GM21786 (cell line): ENCODE measurements at regions not wholly inside any gene's neighbourhood (a gene's known extent, or its start where the extent isn't known, plus 50 kb on each side); places are given as distances from the start of the nearest gene placed in this dataset.

ENCODE experiments used
- ATAC-seq: cut with Tn5 transposase; IDR thresholded peaks from one replicate; pipeline ENCODE4 v1.9.1; 2021; ENCODE audit not compliant: unreplicated experiment

- ATAC-seq: no peak
Measured at GRCh38 chr7:16320099-16320660, 101.2 kb downstream of the CRPPA start.

GRCh38 chr7:16318989-16319915, 102.1 kb downstream of the CRPPA start:
- ATAC-seq: no peak

- no peak for ATAC-seq
Measured at GRCh38 chr7:16318463-16318862, 102.9 kb downstream of the CRPPA start.

DNA sequence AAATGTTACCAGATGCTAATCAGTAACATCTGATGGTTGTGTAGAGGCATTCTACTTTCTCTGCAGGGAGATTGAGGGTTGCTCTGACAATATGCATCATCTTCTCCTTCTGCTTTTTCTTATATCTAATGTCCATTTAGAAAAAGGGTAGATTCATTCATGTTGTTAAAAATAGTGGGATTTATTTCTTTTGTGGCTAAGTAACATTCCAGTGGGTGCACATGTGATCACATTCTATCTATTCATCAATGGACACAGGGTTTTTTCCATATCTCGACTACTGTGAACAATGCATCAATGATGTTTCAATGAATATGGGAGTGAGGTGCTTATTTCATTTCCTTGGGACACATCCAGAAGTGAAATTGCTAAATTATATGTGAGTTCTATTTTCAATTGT, 103.9 kb downstream of the CRPPA start:
- ATAC-seq: no peak

DNA sequence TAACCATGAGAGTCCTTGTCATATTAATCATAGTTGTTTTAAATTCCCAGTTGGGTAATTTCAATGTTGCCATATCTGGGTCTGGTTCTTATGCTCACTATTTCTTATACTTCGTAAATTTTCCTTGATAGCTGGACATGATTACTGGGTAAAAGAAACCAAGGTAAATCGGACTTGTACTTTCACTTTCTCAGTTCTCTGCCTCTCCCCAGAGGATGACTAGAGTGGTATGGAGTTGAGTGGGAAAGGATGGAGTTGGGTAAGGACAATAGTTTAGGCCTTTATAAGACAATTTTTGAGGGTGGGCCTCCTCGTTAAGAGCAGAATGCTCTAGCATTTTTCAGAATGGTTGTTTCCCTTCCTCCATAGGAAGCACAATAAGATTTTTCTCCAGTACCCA, 106.1 kb downstream of the CRPPA start:
- no peak for ATAC-seq

DNA sequence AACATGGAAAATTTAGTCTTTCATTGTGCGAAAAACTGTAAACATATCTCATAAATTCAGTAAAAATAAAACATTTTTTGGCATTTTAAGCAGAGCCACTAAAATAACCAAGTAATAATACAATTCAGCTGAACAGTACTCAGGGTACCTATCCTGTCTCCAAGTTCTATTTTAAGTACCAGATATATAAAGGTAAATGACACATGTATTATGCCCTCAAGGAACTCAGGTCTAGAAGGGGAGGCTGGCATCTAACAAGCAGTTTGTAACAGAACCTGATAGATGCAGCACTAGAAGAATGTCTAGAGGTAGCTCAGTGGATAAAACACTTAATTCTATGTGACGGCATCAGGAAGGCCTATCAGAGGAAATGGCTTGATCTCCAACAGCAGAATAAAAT, 112.2 kb downstream of the CRPPA start:
- ATAC-seq: no peak

- ATAC-seq: no peak
Measured at GRCh38 chr7:16301291-16301690, 120.0 kb downstream of the CRPPA start.

GRCh38 chr7:16300361-16300895, 120.9 kb downstream of the CRPPA start:
- ATAC-seq: no peak

- no peak for ATAC-seq
Measured at GRCh38 chr7:16299853-16300252, 121.5 kb downstream of the CRPPA start.

GRCh38 chr7:16298221-16298620, 123.1 kb downstream of the CRPPA start:
- ATAC-seq: no peak

DNA sequence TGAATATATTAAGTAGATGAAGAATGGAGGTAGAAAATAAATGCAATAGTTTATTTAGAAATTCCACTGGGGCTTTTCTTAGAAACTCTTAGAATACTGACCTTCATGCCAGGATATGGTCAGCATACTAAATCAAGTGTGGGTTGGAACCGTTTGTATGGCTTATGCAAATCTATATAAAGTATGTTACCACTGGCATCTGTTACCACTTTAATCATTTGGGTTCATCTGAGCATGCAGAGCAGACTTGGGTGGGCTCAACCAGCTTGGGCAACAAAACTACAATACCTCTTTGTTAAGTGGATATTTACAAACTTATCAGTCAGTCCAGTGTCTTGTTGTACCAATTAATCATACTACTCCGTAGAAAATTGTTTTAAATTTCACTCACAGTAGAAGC, 125.8 kb downstream of the CRPPA start:
- ATAC-seq: no peak

- no peak for ATAC-seq
Measured at GRCh38 chr7:16293669-16294425, 127.5 kb downstream of the CRPPA start.

DNA sequence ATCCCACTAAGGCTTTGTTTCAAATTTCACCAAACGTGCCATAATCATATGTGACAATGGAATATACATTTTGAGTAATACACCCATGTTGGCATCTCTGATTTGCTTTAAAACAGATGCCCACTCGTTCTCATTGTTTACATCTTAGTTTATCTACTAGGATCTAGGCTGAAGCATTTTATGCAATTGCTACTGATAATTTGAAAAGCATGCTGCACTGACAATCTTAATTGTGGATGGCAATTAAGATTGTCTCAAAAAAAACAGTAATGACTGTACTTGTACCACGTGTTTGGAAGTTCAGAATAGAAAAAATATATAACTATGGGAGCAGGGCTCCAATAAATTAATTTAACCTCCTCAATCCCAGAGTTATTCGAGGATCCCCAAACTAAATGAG, 136.8 kb downstream of the CRPPA start:
- ATAC-seq: no peak

DNA sequence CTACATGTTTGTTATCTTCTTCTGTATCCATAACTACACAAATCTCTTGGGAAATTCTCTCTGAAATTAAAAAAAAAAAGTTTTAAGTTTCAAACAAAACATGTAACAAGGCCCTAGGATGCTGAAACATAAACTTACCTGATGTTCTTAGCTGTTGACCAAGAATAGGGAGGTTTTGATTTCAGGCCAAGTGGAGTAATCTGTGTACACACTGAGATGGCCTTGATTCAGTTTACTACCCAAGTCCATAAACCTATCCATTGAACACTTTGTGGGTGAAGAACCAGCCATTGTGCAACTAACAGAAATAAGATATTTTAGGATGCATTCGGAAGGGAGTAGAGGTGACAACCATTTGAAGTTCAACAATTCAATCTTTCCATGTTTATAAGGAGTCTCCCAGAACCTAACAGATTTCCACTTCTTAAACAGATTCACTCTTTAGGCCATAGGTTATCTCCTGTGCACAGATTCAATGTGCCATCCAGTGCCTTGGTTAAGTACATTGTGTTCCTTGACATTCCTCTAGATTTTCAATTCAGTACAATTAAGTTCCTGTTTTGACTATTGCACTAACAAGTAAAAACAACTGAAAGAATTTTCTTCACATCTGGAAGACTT, 143.1 kb downstream of the CRPPA start:
- no peak for ATAC-seq

DNA sequence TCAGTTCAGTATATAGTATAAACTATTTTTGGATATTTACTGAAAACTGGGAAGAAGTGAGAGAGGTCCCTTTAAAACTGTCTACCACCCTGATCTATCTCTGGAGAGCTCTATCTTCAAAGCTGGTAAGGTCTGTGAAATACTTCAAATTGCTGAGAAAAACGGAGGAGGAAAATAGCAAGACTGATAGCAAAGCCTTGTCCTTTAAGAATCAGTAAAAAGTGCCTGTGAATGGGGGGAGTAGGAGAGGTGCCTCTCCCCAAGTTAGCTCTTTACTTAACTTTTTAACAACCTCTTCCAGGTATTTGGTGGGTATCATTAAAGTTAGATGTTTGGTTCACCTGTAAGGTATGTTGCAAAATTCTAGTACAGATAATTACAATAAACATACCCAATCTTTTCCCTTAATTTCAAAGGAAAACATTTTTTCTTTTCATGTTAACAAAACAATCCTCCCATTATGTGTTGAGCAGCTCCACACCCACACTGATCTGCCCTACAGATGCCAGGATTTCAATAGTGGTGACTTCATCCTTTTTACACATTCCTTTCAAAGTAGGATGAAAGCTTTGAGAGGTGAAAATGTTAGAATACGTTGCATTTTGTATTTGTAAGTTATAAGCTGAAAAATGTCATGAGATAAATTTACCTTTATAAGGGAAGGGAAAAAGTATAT, 149.2 kb downstream of the CRPPA start:
- no peak for ATAC-seq

DNA sequence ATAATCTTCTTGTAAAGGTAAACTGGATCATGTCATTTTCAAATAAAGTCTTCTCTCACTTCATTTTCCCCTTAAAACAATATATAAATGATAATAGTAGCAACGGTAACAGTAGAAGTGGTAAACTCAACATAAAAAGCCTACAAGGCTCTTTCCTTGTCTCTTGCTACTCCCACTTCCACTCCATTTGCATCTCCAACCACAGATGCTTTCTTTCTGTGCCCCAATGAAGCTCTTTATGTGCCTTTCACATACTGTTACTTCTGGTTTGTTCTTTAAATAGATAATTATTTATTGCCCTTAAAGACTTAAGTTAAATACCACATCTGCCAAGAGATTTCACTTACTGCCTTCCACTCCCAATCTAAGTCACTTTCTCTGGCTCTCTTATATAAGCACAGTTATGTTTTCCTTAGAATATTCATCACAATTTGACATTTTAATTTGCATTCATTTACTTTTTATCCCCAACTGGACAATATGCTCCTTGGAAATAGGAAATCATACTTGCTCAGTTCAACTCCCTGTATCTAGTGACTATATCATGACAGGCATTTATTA, 149.9 kb downstream of the CRPPA start:
- ATAC-seq: no peak

GRCh38 chr7:16270844-16271243, 150.5 kb downstream of the CRPPA start:
- ATAC-seq: no peak

DNA sequence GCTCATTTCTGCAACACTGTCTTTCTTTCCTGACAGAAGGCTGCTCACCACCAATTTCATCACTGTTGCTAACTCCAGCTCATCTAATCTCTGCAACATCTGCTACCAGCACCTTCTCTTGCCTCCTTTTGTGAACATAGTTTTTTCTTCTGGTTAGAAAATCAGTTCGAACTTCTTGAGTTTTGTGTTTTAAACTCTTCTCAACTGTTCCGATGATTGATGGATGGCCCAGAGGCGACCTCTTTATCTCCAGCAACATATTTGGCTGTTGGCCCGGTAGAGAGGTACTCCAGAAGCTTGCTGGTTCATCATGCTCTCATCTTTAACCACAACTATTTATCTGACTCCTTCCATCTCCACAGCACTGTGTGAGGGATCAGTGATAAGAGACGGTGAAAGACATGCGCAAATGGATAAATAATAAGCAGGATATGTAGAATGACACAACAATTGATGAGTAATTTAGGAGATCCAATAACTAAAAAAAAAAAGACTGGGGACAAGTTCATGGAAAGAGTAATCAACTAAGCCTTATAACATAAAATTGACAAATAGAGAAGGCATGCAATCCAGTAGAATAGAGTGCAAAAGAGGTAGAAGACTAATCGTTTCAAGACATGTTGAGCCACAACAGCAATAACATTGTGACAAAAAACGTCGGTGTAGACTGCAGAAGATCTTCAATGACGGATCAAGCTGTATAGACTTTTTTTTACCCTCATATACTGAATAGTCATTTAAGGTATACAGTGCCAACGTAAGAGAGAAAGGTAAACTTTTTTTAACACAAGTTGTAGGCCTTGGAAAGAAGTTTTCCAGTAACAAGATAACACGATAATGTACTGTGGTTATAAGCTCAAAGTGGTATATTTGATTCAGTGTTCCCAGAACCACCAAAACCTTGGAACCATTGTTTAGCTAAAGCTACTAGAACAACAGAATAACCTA, 152.2 kb downstream of the CRPPA start:
- no peak for ATAC-seq
